GM19468 (cell line): ENCODE measurements at regions not wholly inside any gene's neighbourhood (a gene's known extent, or its start where the extent isn't known, plus 50 kb on each side); places are given as distances from the start of the nearest gene placed in this dataset.
"Not testable (repeated sequence)": the region's sequence is repeated elsewhere in the genome, so short reads cannot be mapped to it uniquely, and the experiment has no call there.

Experiments used
- ATAC-seq: cut with Tn5 transposase; IDR thresholded peaks from one replicate; pipeline ENCODE4 v1.9.1; 2021; ENCODE audit warnings: mild to moderate bottlenecking, moderate library complexity, moderate number of reproducible peaks; ENCODE audit not compliant: unreplicated experiment; ENCODE audit errors: extremely low read depth

DNA sequence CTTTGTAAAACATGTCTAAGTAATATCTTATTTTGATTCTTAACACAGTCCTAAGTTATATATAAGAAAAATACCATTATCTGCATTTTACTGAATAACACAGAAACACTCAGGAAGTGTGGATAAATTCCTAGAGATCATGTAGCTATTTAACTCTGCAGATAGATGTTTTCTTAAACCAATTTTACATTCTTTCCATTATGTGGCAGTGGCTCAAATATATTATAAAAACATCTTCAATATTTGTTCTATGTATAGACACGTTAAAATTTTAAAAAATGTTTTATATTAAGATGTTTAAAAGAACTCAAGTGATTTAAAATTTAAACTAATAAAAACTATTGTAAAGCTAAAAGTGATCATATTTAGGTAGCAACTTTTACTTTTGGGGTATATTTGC is 683.8 kb downstream of the DIPK2A start:
- no peak for ATAC-seq

- ATAC-seq: no peak
These were observed 688.6 kb downstream of the DIPK2A start for GRCh38 chr3:144660186-144660585.

DNA sequence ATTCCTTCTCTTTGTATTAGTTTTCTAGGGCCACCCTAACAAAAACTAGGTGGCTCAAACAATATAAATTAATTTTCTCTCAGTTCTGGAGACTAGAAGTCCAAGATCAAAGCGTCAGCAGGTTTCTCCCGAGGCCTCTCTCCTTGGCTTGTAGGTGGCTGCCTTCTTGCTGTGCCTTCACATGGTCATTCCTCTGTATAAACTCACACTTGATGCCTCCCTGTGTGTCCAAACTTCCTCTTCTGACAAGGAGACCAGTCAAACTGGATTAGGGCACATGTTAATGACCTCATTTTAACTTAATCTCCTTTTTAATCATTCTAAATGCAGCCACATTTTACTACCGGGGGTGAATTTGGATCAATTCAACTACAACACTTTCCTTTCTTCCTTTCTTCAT is 691.1 kb downstream of the DIPK2A start:
- no peak for ATAC-seq

- no peak for ATAC-seq
These were observed 692.1 kb downstream of the DIPK2A start for GRCh38 chr3:144663456-144664436.

- no peak for ATAC-seq
These were observed 694.0 kb downstream of the DIPK2A start for GRCh38 chr3:144665567-144666053.

DNA sequence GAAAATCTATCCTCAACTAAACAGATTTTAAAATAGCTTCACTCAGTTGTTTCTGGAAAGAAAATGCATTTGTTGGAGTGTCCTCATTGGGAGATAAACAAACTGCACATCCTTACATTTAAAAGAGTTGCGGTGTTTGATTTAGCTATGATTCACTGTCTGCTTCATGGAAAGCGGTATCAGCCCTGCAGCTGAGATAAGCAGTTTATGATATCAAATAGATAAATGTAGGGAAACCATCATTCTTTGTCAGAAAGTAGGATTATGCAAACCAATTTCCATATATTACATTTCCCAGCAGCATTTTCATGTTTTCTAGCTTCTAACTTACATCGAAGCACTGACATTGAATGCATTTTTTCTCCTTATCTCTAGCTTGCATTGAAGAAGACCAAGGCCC is 698.9 kb downstream of the DIPK2A start:
- no peak for ATAC-seq

DNA sequence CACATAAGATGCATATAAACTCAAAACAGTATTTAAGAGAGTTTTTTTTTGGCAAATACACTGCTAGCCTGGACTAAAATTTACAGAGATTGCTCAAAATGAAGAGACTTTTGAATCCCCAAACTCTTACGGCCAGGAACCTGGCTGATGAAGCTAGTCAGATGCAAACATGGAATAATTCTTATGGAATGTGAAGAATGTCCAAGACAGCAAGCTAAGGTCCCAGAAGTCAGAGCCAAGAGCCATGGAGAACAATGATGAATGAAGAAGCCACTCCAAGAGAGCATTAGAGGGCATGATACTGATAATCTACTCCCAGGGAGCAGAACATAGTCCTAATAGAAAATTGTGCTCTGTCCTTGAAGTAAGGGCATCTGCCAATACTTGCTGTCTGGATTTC is 705.5 kb downstream of the DIPK2A start:
- no peak for ATAC-seq

DNA sequence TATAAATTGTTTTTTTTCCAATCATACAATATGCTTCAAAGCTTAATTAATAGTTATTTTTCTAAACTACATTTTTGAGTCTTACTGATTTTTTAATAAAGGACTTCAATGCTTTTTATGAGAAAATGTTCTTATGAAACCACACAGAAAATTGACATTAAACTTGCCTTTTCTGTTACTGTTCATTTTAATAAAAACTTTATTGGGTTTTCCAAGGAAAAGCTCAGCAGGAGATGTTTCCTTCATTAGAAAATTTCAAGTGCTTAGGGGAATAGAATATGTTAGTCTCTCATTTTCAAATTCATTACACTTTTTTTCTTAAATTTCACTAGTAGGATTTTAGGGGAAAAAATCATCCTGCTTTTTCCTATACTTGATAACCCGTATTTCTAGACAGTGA is 711.4 kb downstream of the DIPK2A start:
- no peak for ATAC-seq

GRCh38 chr3:144687862-144688261 is 716.2 kb downstream of the DIPK2A start:
- no peak for ATAC-seq

GRCh38 chr3:144692488-144692887 is 720.9 kb downstream of the DIPK2A start:
- no peak for ATAC-seq

GRCh38 chr3:144708437-144708836 is 736.8 kb downstream of the DIPK2A start:
- ATAC-seq: no peak

DNA sequence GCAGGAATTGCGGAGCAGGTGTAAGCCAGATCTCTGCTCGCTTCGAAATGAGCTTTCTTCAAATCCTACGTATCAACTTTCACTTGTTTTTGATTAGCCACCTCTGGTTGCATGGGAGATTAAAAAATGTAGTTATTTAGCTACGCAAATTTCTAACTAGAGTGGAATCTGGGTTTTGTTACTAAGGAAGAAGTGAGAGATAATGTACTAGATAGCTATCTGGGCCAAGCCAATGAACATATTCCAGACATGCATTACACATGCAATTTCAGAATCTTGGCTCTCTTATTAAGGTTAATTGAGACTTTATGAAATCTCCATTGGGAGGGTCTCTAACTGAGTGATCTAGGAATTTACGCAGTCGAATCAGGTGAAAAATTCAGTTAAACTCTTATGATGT is 765.7 kb downstream of the DIPK2A start:
- no peak for ATAC-seq

GRCh38 chr3:144743225-144743668 is 771.6 kb downstream of the DIPK2A start:
- no peak for ATAC-seq

DNA sequence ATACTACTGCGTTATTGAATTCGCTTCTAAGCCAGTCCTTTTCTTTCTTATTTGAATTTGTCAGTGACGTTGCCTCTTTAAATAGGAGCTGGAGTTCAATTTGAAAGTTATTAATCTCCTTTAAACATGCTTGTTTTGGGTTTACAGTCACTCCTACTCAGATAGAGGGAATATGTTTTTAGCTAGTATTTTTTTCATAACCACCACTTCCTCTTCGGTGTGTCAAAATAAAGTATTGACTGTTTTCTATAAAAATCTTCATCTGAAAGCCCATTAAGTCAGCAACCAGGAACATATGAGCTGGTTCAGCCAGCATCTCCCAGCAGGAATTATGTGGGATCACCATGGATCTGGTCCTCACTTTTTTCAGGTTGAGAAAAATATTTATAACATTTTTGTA is 772.9 kb downstream of the DIPK2A start:
- ATAC-seq: no peak

DNA sequence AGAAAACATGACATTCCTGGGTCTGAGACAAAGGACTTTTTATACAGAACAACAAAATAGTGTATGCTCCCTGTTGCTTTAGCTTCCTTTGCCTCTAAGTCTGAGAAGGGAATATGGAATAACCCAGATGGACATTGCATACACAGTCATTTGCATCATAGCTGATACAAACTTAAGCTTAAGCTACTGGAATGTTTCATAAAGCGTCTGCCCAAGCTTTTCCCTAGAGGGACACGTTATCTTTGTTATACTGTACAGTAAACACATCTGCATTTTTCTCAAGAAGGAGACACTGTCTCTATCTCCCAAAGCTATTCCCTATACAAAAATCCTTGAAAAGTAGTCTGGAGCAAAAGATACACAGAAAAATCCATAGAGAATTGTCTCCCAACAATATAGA is 775.0 kb downstream of the DIPK2A start:
- ATAC-seq: no peak

DNA sequence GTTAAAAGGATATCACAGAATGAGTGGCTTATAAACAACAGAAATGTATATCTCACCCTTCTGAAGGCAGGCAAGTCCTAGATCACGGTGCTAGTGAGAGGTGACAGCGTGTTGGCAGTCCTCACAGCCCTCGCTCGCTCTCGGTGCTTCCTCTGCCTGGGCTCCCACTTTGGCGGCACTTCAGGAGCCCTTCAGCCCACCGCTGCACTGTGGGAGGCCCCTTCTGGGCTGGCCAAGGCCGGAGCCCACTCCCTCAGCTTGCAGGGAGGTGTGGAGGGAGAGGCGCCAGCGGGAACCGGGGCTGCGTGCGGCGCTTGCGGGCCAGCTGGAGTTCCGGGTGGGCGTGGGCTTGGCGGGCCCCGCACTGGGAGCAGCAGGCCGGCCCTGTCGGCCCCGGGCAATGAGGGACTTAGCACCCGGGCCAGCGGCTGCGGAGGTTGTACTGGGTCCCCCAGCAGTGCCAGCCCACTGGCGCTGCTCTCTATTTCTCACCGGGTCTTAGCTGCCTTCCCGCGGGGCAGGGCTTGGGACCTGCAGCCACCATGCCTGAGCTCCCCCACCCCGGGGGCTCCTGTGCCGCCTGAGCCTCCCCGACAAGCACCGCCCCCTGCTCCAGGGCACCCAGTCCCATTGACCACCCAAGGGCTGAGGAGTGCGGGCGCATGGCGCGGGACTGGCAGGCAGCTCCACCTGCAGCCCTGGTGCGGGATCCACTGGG is 778.1 kb downstream of the DIPK2A start:
- ATAC-seq: not testable (repeated sequence)

DNA sequence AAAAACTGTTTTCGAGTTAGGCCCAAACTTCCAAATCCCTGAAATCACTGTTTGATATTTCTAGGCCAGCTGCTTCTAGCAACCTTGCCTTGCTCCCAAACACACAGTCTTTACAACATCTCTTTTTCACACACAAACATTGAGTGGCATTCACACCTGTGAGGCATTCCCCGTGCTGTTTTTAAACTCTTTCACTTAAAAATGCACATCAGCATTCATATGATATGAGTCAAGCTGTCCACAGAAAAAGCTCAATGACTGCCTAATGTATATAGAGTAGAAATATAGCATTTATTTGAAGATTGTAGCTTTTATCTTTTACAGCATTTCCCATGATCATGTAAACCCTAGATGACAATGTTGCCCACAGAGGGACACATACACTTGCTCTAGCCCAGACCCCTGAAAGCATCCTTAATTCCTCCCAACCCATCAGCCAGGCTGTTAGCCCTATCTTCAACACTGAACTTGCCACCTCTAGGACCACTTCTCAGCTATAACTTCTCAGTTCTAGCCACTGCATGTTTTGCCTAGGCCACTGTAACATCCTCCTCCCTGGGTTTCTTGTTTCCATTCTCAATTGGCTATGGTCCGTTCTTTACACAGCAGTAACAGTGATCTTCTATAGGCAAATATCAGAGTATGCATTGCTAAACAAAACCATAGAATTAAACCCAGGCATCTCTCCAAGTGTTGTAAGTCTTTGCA is 782.6 kb downstream of the DIPK2A start:
- ATAC-seq: no peak

DNA sequence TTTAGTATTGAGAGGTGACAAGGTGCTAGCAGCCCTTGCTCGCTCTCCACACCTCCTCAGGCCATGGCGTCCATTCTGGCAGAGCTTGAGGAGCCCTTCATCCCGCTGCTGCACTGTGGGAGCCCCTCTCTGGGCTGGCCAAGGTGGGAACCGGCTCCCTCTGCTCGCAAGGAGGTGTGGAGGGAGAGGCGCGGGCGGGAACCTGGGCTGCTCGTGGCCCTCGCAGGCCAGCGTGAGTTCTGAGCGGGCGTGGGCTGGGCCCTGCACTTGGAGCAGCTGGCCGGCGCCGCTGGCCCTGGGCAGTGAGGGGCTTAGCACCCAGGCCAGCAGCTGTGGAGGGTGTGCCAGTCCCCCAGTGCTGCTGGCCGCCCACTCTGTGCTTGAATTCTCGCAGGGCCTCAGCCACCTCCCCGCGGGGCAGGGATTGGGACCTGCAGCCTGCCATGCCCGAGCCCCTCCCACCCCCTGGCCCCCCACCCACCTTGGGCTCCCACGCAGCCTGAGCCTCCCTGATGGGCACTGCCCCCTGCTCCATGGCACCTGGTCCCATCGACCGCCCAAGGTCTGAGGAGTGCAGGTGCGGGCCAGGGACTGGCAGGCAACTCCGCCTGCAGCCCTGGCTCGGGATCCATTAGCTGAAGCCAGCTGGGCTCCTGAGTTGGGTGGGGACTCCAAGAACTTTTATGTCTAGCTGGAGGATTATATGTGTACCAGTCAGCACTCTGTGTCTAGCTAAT is 785.2 kb downstream of the DIPK2A start:
- ATAC-seq: no peak

DNA sequence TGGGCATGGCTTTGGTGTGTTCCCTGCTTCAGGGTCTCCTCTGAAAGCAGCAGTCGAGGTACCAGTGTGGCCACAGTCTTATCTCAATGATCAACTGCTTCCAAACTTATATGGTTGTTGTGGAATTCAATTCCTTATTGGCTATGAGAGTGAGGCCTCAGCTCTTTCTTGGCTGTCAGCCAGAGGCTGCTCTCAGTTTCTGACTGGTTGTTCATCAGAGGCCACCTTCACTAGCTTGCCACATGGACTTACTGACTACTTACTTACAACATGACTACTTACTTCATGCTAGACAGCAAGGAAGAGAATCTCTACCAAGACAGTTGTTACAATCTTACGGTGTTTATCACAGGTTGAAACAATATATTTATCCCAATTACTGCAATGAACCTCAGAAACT is 789.2 kb downstream of the DIPK2A start:
- ATAC-seq: no peak

- no peak for ATAC-seq
These were observed 790.5 kb downstream of the DIPK2A start for GRCh38 chr3:144762091-144762490.
